ENCODE measurements at regions not wholly inside any gene's neighbourhood (a gene's known extent, or its start where the extent isn't known, plus 50 kb on each side); places are given as distances from the start of the nearest gene placed in this dataset.

GRCh38 chrX:54615109-54615508 lies 85.1 kb downstream of the GNL3L start:
- WGBS, result 86% methylated on average over 1 of the region's 1 CpG
- Histone ChIP-seq H3K27me3 (no peaks in the 10 kb centered on the region), H3K4me3 (no peak overlapping the region), H3K4me1 (no peaks in the 10 kb centered on the region), H3K36me3 (no peaks in the 10 kb centered on the region), H3K27ac (no peak overlapping the region), H3K9me3 (no peaks in the 10 kb centered on the region)
- TF ChIP-seq EP300 (IDR thresholded peaks at IDR 0.05) (no peak), POLR2AphosphoS5 (IDR thresholded peaks at IDR 0.05) (no peak)
- no peak for DNase-seq (ENCODE audit: low spot score in 2 of 2)

GRCh38 chrX:54633641-54634040 lies 103.6 kb downstream of the GNL3L start:
- DNase-seq (ENCODE audit: low spot score in 2 of 2), result no peak
- 72% methylated on average over 3 of the region's 3 CpGs for WGBS

GRCh38 chrX:54639018-54639345 lies 109.0 kb downstream of the GNL3L start:
- TF ChIP-seq EP300 (IDR thresholded peaks at IDR 0.05) (no peak), POLR2AphosphoS5 (IDR thresholded peaks at IDR 0.05) (no peak), POLR2A (IDR thresholded peaks at IDR 0.05) (no peak), CTCF (IDR thresholded peaks at IDR 0.05) (no peak)
- no peaks in the 10 kb centered on the region for H3K27me3 ChIP-seq
- no peak for DNase-seq (ENCODE audit: low spot score in 2 of 2)
- peak overlapping the region; percentile 88 for H3K27ac ChIP-seq
- 58% methylated on average over 3 of the region's 3 CpGs for WGBS
- H3K9me3 ChIP-seq, result no peaks in the 10 kb centered on the region
- no peaks in the 10 kb centered on the region for H3K36me3 ChIP-seq
- H3K4me1 ChIP-seq, result peaks cover 5% of the 10 kb centered on the region
- H3K4me3 ChIP-seq, result peak overlapping the region; percentile 45

More at GRCh38 chrX:54633641-54634040, 103.6 kb downstream of the GNL3L start:
- H3K27me3 ChIP-seq, result no peaks in the 10 kb centered on the region
- TF ChIP-seq POLR2A (IDR thresholded peaks at IDR 0.05) (no peak), EP300 (IDR thresholded peaks at IDR 0.05) (no peak), POLR2AphosphoS5 (IDR thresholded peaks at IDR 0.05) (no peak), CTCF (IDR thresholded peaks at IDR 0.05) (no peak)
- H3K4me1 ChIP-seq, result no peaks in the 10 kb centered on the region
- no peaks in the 10 kb centered on the region for H3K36me3 ChIP-seq
- no peaks in the 10 kb centered on the region for H3K9me3 ChIP-seq
- no peak overlapping the region for H3K27ac ChIP-seq
- H3K4me3 ChIP-seq, result no peak overlapping the region

- Histone ChIP-seq H3K4me3 (peak overlapping the region; percentile 45), H3K27ac (peak overlapping the region; percentile 88), H3K27me3 (no peaks in the 10 kb centered on the region), H3K9me3 (no peaks in the 10 kb centered on the region), H3K4me1 (peaks cover 5% of the 10 kb centered on the region), H3K36me3 (no peaks in the 10 kb centered on the region)
- TF ChIP-seq CTCF (IDR thresholded peaks at IDR 0.05) (peak; percentile 42 to 48), POLR2AphosphoS5 (IDR thresholded peaks at IDR 0.05) (no peak), POLR2A (IDR thresholded peaks at IDR 0.05) (peak in 1 of 2 donors; percentile 46), EP300 (IDR thresholded peaks at IDR 0.05) (no peak)
- 34% methylated on average over 47 of the region's 47 CpGs for WGBS
- DNase-seq (ENCODE audit: low spot score in 2 of 2), result peak; percentile 95 to 96
Measured at GRCh38 chrX:54639346-54640102, 109.5 kb downstream of the GNL3L start.

GRCh38 chrX:54640103-54640690 lies 110.2 kb downstream of the GNL3L start:
- Histone ChIP-seq H3K36me3 (no peaks in the 10 kb centered on the region), H3K27ac (peak overlapping the region; percentile 88), H3K9me3 (no peaks in the 10 kb centered on the region), H3K4me3 (peak overlapping the region; percentile 45), H3K4me1 (peaks cover 5% of the 10 kb centered on the region), H3K27me3 (no peaks in the 10 kb centered on the region)
- DNase-seq (ENCODE audit: low spot score in 2 of 2), result no peak
- TF ChIP-seq POLR2A (IDR thresholded peaks at IDR 0.05), result no peak
- no peak for TF ChIP-seq EP300 (IDR thresholded peaks at IDR 0.05)
- no peak for TF ChIP-seq CTCF (IDR thresholded peaks at IDR 0.05)
- TF ChIP-seq POLR2AphosphoS5 (IDR thresholded peaks at IDR 0.05), result no peak
- WGBS, result 43% methylated on average over 6 of the region's 6 CpGs
